ENCODE measurements at regions not wholly inside any gene's neighbourhood (a gene's known extent, or its start where the extent isn't known, plus 50 kb on each side); places are given as distances from the start of the nearest gene placed in this dataset.

DNA sequence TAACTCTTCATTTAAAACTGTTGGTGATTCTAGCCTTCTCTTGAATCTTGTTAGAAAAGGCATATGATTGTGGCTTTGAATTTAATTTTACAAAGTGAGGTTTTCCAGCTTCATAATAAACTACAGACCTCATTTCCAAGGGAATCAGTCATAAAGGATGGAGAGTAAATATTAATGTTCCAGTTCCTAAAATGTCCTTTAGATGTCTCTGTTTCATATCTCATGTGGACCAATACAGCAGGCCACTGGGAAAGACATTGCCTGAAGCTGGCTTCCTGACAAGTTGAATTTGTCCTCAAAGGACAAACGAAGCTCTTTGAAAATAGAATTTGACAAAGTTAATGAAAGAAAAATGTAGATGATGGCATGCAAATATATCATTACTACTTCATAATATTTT lies 125.4 kb downstream of the ZNF330 start:
- Histone ChIP-seq H3K27ac (no peak overlapping the region), H3K36me3 (no peaks in the 10 kb centered on the region), H3K9me3 (no peaks in the 10 kb centered on the region), H3K4me3 (no peak overlapping the region), H3K27me3 (no peaks in the 10 kb centered on the region), H3K4me1 (peaks cover 0 to 20% (median 3%) of the 10 kb centered on the region in 4 donors)
- peak in 1 of 2 donors; percentile 19 for DNase-seq (ENCODE audit: low spot score in 2 of 2)
- no peak for TF ChIP-seq POLR2A (IDR thresholded peaks at IDR 0.05)
- peak; percentile 48 to 64 (median 58) for TF ChIP-seq CTCF (IDR thresholded peaks at IDR 0.05)
- peak in 1 of 2 donors; percentile 9 for TF ChIP-seq EP300 (IDR thresholded peaks at IDR 0.05)
- WGBS, 2 donors: 0 to 2% methylated on average over 1 of the region's 1 CpG

- 39 to 59% methylated on average over 2 of the region's 2 CpGs for WGBS, 2 donors
- H3K9me3 ChIP-seq: no peaks in the 10 kb centered on the region
- H3K4me3 ChIP-seq: no peak overlapping the region
- TF ChIP-seq CTCF (IDR thresholded peaks at IDR 0.05): no peak
- no peak for TF ChIP-seq EP300 (IDR thresholded peaks at IDR 0.05)
- no peak for TF ChIP-seq POLR2A (IDR thresholded peaks at IDR 0.05)
- no peaks in the 10 kb centered on the region for H3K36me3 ChIP-seq
- H3K27me3 ChIP-seq: no peaks in the 10 kb centered on the region
- DNase-seq (ENCODE audit: low spot score in 2 of 2): no peak
- H3K27ac ChIP-seq: peak overlapping the region in 2 of 4 donors; percentile 57 to 65
- H3K4me1 ChIP-seq: peaks cover 0 to 20% (median 3%) of the 10 kb centered on the region in 4 donors
Observed at GRCh38 chr4:141347684-141348083, 127.0 kb downstream of the ZNF330 start.

GRCh38 chr4:141348125-141348524 lies 127.4 kb downstream of the ZNF330 start:
- Histone ChIP-seq H3K4me1 (peaks cover 0 to 20% (median 3%) of the 10 kb centered on the region in 4 donors), H3K27ac (peak overlapping the region in 2 of 4 donors; percentile 57 to 65), H3K4me3 (no peak overlapping the region), H3K27me3 (no peaks in the 10 kb centered on the region), H3K36me3 (no peaks in the 10 kb centered on the region), H3K9me3 (no peaks in the 10 kb centered on the region)
- DNase-seq (ENCODE audit: low spot score in 2 of 2): no peak
- 58 to 59% methylated on average over 2 of the region's 2 CpGs for WGBS, 2 donors
- peak in 1 of 2 donors; percentile 58 for TF ChIP-seq EP300 (IDR thresholded peaks at IDR 0.05)
- no peak for TF ChIP-seq CTCF (IDR thresholded peaks at IDR 0.05)

DNA sequence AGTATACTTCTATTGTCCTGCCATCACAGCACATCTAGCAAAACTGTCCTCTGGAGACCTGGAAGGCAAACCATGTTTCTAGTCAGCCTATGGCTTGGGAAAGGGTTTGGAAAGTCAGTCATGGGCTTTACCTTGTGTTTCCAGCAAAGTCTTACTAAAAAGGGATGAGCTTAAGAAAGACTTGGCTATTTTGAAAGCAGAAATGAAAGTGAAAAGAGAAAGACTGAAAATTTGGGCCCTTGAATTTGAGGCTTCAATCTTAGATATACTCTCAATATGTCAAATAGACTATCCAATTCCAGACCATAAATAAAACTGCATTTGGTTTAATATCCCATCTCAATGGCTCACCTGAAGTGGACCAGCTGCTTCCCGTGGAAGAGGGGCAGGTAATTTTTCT lies 127.9 kb downstream of the ZNF330 start:
- Histone ChIP-seq H3K4me3 (no peak overlapping the region), H3K27ac (peak overlapping the region in 2 of 4 donors; percentile 57 to 65), H3K27me3 (no peaks in the 10 kb centered on the region), H3K36me3 (no peaks in the 10 kb centered on the region), H3K9me3 (no peaks in the 10 kb centered on the region), H3K4me1 (peaks cover 0 to 20% (median 3%) of the 10 kb centered on the region in 4 donors)
- no peak for DNase-seq (ENCODE audit: low spot score in 2 of 2)
- TF ChIP-seq EP300 (IDR thresholded peaks at IDR 0.05): no peak
- no peak for TF ChIP-seq POLR2A (IDR thresholded peaks at IDR 0.05)
- TF ChIP-seq CTCF (IDR thresholded peaks at IDR 0.05): no peak
- 56 to 100% methylated on average over 1 of the region's 1 CpG for WGBS, 2 donors

GRCh38 chr4:141349236-141349635 lies 128.5 kb downstream of the ZNF330 start:
- no peak overlapping the region for H3K4me3 ChIP-seq
- peaks cover 0 to 20% (median 3%) of the 10 kb centered on the region in 4 donors for H3K4me1 ChIP-seq
- H3K9me3 ChIP-seq: no peaks in the 10 kb centered on the region
- H3K27me3 ChIP-seq: no peaks in the 10 kb centered on the region
- no peak for TF ChIP-seq POLR2A (IDR thresholded peaks at IDR 0.05)
- TF ChIP-seq EP300 (IDR thresholded peaks at IDR 0.05): no peak
- no peaks in the 10 kb centered on the region for H3K36me3 ChIP-seq
- DNase-seq (ENCODE audit: low spot score in 2 of 2): no peak
- H3K27ac ChIP-seq: no peak overlapping the region

Data from tibial nerve (tissue), 4 donors.